Stomach (tissue), 4 donors: ENCODE measurements at regions not wholly inside any gene's neighbourhood (a gene's known extent, or its start where the extent isn't known, plus 50 kb on each side); places are given as distances from the start of the nearest gene placed in this dataset.

Experiments
- CTCF ChIP-seq, 7 experiments: fragments of 450-650 bp in 4 of 7; fragments of 200-600 bp in 3 of 7; sonication (generic) in 3 of 7; IDR thresholded peaks; one replicate each; pipeline ENCODE4 v1.5.1; 2016 to 2019; ENCODE audit warnings: antibody characterized with exemption in 7 of 7, control low read depth in 2 of 7, mild to moderate bottlenecking in 1 of 7
- POLR2A ChIP-seq, 4 donors: fragments of 450-650 bp; IDR thresholded peaks; one replicate each; pipeline ENCODE4 v1.6.1; 2016; ENCODE audit warnings: antibody characterized with exemption in 4 of 4, control low read depth in 2 of 4, mild to moderate bottlenecking in 1 of 4, moderate library complexity in 1 of 4

- TF ChIP-seq CTCF (IDR thresholded peaks at IDR 0.05) (no peak), POLR2A (IDR thresholded peaks at IDR 0.05) (no peak)
Observed at GRCh38 chr11:81004576-81004975, 1563.7 kb upstream of the TENM4 start.
